Breast epithelium (tissue), 3 donors: ENCODE measurements at regions not wholly inside any gene's neighbourhood (a gene's known extent, or its start where the extent isn't known, plus 50 kb on each side); places are given as distances from the start of the nearest gene placed in this dataset.

Experiments
- CTCF ChIP-seq, 3 donors: fragments of 450-650 bp; IDR thresholded peaks; one replicate each; pipeline ENCODE4 v1.5.1; 2016 to 2017; ENCODE audit warnings: antibody characterized with exemption in 3 of 3, mild to moderate bottlenecking in 3 of 3, moderate library complexity in 3 of 3
- POLR2A ChIP-seq: fragments of 450-650 bp; IDR thresholded peaks from one replicate; pipeline ENCODE4 v1.6.1; 2016; ENCODE audit warnings: antibody characterized with exemption, mild to moderate bottlenecking, moderate library complexity
- POLR2AphosphoS5 ChIP-seq, 3 donors: sonication (generic); formaldehyde crosslinking; IDR thresholded peaks; one replicate each; pipeline ENCODE4 v1.6.1; 2017; ENCODE audit warnings: antibody characterized with exemption in 3 of 3

GRCh38 chr4:169332583-169332982 is 61.8 kb upstream of the SH3RF1 start:
- no peak for TF ChIP-seq CTCF (IDR thresholded peaks at IDR 0.05)
- TF ChIP-seq POLR2AphosphoS5 (IDR thresholded peaks at IDR 0.05), result no peak
- TF ChIP-seq POLR2A, result no peak
